ENCODE measurements at regions not wholly inside any gene's neighbourhood (a gene's known extent, or its start where the extent isn't known, plus 50 kb on each side); places are given as distances from the start of the nearest gene placed in this dataset.

DNA sequence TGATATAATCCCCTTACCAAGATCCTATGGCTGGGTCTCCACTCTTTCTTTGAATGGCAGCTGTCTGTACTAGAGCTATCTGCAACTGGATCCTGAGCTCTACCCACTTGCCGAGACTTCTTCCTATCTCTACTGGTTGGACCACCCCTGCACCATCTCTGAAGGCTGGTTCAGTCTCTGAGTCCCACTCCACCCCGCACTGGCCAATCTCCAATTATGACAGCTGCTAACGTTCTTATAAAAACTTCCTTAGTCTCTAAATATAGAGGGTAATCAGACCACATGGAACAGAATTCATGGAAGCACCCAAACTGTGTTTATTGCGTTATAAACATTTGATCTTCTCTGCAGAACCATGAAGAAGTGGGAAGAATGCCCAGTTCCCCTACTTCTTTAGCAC, 186.6 kb upstream of the EEA1 start:
- H3K27ac ChIP-seq (ENCODE audit: low read depth, low read length) = no peak overlapping the region

DNA sequence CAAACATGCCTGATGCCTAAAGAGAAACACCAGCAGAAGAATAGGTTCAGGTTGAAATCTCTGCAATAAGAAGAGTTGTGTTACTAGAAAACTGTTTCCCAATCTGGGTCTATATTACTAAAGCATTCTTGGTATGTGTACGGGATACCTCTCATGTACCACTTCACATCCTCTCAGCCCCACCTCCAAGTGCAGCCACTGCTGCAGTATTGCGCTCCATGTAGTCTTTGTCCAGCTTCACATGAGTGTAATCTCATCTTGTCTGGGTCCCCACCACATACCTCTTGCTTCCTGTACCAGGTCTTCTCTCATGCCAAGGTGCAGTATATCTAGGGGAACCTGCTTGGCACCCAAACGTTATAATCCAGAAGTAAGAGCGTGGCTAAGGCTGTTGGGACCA, 187.5 kb upstream of the EEA1 start:
- Histone ChIP-seq H4K20me1 (ENCODE audit: low read depth, low read length) (no peaks in the 10 kb centered on the region), H2AFZ (ENCODE audit: low read depth, low read length, severe bottlenecking) (no peak overlapping the region), H3K9ac (ENCODE audit: low read length) (no peak overlapping the region), H3K4me2 (ENCODE audit: low read depth, low read length, poor library complexity, severe bottlenecking) (no peak overlapping the region), H3K9me3 (ENCODE audit: insufficient read depth, low read length) (no peaks in the 10 kb centered on the region), H3F3A (ENCODE audit: insufficient read depth) (no peaks in the 10 kb centered on the region), H3K36me3 (ENCODE audit: low read length) (no peaks in the 10 kb centered on the region), H3K27ac (ENCODE audit: low read depth, low read length) (no peak overlapping the region), H3K4me3 (ENCODE audit: insufficient read depth, low read length, poor library complexity, severe bottlenecking) (no peak overlapping the region), H3K9me2 (replicated peaks; ENCODE audit: insufficient read depth, low read length) (no peaks in the 10 kb centered on the region), H3K79me2 (ENCODE audit: insufficient read depth, low read length) (no peaks in the 10 kb centered on the region), H3K27me3 (ENCODE audit: low read length) (no peaks in the 10 kb centered on the region)
- TF ChIP-seq EZH2phosphoT487 (conservative IDR thresholded peaks at IDR 0.05; ENCODE audit: low read length) = no peak
- TF ChIP-seq, protein P1, sequence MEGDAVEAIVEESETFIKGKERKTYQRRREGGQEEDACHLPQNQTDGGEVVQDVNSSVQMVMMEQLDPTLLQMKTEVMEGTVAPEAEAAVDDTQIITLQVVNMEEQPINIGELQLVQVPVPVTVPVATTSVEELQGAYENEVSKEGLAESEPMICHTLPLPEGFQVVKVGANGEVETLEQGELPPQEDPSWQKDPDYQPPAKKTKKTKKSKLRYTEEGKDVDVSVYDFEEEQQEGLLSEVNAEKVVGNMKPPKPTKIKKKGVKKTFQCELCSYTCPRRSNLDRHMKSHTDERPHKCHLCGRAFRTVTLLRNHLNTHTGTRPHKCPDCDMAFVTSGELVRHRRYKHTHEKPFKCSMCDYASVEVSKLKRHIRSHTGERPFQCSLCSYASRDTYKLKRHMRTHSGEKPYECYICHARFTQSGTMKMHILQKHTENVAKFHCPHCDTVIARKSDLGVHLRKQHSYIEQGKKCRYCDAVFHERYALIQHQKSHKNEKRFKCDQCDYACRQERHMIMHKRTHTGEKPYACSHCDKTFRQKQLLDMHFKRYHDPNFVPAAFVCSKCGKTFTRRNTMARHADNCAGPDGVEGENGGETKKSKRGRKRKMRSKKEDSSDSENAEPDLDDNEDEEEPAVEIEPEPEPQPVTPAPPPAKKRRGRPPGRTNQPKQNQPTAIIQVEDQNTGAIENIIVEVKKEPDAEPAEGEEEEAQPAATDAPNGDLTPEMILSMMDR (IDR thresholded peaks at IDR 0.05; ENCODE audit: insufficient read depth, low read length, poor library complexity, severe bottlenecking) = no peak

More for the DNA sequence above, 186.6 kb upstream of the EEA1 start:
- H2AFZ ChIP-seq (ENCODE audit: low read depth, low read length, severe bottlenecking) = no peak overlapping the region
- no peaks in the 10 kb centered on the region for H3K9me2 ChIP-seq (replicated peaks; ENCODE audit: insufficient read depth, low read length)
- no peak overlapping the region for H3K4me3 ChIP-seq (ENCODE audit: insufficient read depth, low read length, poor library complexity, severe bottlenecking)
- no peaks in the 10 kb centered on the region for H3K27me3 ChIP-seq (ENCODE audit: low read length)
- H3K79me2 ChIP-seq (ENCODE audit: insufficient read depth, low read length) = no peaks in the 10 kb centered on the region
- no peak overlapping the region for H3K4me2 ChIP-seq (ENCODE audit: low read depth, low read length, poor library complexity, severe bottlenecking)
- H3K9ac ChIP-seq (ENCODE audit: low read length) = no peak overlapping the region
- H4K20me1 ChIP-seq (ENCODE audit: low read depth, low read length) = no peaks in the 10 kb centered on the region
- H3K36me3 ChIP-seq (ENCODE audit: low read length) = no peaks in the 10 kb centered on the region
- TF ChIP-seq, protein P1 (IDR thresholded peaks at IDR 0.05; ENCODE audit: insufficient read depth, low read length, poor library complexity, severe bottlenecking) = no peak
- no peak for TF ChIP-seq EZH2phosphoT487 (conservative IDR thresholded peaks at IDR 0.05; ENCODE audit: low read length)
- H3F3A ChIP-seq (ENCODE audit: insufficient read depth) = no peaks in the 10 kb centered on the region
- H3K9me3 ChIP-seq (ENCODE audit: insufficient read depth, low read length) = no peaks in the 10 kb centered on the region

DNA sequence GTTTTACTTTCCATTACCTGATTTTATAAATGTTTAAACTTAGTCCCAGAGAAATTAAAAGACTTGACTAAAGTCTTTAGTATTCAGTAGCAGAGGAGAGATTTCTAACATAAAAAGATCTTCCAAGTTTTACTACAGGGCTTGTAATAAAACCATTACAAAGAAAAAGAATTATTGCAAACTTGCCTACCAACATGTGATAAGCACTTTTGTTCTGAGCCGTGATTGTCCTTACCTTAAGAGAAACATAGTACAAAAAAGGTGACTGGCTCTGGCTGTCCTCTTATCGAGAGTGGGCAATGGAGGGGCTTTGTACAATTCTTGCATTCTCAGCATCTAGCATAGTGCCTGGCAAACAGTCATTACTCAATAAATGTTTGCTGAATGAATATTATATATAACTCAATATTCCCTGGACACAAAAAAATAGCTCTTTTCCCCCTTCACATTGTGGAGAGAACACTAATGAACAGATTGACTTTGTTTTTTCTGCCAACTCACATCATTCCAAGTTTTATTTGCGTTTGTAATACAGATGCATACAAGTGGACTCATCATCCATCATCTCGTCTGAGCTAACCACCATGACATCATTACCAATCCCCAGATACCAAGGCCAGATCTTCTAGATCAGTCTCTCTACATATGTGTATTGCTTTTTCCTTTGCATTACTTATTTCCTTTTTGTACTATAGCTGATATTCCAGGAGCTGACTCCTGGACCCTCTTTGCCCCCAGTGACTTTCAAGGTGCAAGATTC, 192.8 kb upstream of the EEA1 start:
- H3K4me3 ChIP-seq (ENCODE audit: insufficient read depth, low read length, poor library complexity, severe bottlenecking) = no peak overlapping the region
- H3K9me3 ChIP-seq (ENCODE audit: insufficient read depth, low read length) = no peaks in the 10 kb centered on the region
- no peak overlapping the region for H3K4me2 ChIP-seq (ENCODE audit: low read depth, low read length, poor library complexity, severe bottlenecking)
- H3K9me2 ChIP-seq (replicated peaks; ENCODE audit: insufficient read depth, low read length) = no peaks in the 10 kb centered on the region
- no peak for TF ChIP-seq EZH2phosphoT487 (conservative IDR thresholded peaks at IDR 0.05; ENCODE audit: low read length)
- TF ChIP-seq, protein P1 (IDR thresholded peaks at IDR 0.05; ENCODE audit: insufficient read depth, low read length, poor library complexity, severe bottlenecking) = no peak
- no peaks in the 10 kb centered on the region for H3K36me3 ChIP-seq (ENCODE audit: low read length)
- no peaks in the 10 kb centered on the region for H3F3A ChIP-seq (ENCODE audit: insufficient read depth)
- no peak overlapping the region for H3K27ac ChIP-seq (ENCODE audit: low read depth, low read length)
- no peak overlapping the region for H2AFZ ChIP-seq (ENCODE audit: low read depth, low read length, severe bottlenecking)
- H3K9ac ChIP-seq (ENCODE audit: low read length) = no peak overlapping the region
- H3K79me2 ChIP-seq (ENCODE audit: insufficient read depth, low read length) = no peaks in the 10 kb centered on the region
- H4K20me1 ChIP-seq (ENCODE audit: low read depth, low read length) = no peaks in the 10 kb centered on the region
- H3K27me3 ChIP-seq (ENCODE audit: low read length) = no peaks in the 10 kb centered on the region

Measured in SU-DHL-6 (cell line).